Astrocyte of the spinal cord (primary cell): ENCODE measurements at regions not wholly inside any gene's neighbourhood (a gene's known extent, or its start where the extent isn't known, plus 50 kb on each side); places are given as distances from the start of the nearest gene placed in this dataset.
A peak's percentile ranks its signal among the peaks of the same experiment; 100 is the strongest.

Experiments used
- DNase-seq: peaks from one replicate; pipeline ENCODE4 v3.0.0; 2011; ENCODE audit warnings: low read depth, low spot score
- H3K4me3 ChIP-seq: 2 replicates; pipeline ENCODE4 v1.5.1; 2011; ENCODE audit warnings: low read depth, mild to moderate bottlenecking, low read length, moderate library complexity
- in situ Hi-C: cut with HindIII; loops from 2 replicates; pipeline ENCODE4 v1.10.0; 2017; ENCODE audit warnings: low sequenced_read_pairs
- TF ChIP-seq, protein P1 (sequence below): IDR thresholded peaks from 2 replicates; pipeline ENCODE4 v1.5.1; 2012; ENCODE audit warnings: low read depth, mild to moderate bottlenecking, low read length, inconsistent platforms

DNA sequence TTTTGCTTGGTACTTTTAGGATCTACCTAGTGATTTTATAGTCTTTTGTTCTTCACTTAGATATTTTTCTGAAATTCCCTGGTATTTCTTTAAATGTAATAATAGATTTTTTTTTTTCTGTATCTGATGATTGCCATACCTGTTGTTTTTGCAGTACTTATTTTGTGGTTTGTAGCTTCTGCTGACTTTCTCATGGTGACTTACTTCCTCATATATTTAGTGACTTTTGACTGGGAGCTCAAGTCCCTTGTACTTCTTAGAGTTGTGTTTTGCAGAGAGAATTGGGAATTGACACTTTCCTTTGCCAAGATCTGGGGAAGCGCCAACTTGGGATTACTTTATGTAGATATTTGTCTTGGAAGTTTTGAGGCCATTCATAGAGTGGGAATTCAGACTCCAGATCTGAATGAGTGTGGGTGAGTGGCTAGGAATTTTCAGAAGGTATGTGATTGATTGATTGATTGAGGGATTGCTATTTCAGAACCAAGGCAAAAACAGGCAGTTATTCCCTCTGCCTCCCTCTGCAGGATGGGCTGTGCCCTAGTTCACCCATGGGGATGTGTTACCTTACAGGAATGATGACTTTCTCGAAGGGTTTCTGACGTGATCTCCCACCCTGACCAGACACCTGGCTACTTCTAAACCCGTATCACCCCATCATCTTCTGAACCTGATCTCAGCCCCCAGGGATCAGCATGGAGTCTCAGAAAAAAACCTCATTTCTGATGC lies 219.5 kb downstream of the URB2 start:
- TF ChIP-seq, protein P1, sequence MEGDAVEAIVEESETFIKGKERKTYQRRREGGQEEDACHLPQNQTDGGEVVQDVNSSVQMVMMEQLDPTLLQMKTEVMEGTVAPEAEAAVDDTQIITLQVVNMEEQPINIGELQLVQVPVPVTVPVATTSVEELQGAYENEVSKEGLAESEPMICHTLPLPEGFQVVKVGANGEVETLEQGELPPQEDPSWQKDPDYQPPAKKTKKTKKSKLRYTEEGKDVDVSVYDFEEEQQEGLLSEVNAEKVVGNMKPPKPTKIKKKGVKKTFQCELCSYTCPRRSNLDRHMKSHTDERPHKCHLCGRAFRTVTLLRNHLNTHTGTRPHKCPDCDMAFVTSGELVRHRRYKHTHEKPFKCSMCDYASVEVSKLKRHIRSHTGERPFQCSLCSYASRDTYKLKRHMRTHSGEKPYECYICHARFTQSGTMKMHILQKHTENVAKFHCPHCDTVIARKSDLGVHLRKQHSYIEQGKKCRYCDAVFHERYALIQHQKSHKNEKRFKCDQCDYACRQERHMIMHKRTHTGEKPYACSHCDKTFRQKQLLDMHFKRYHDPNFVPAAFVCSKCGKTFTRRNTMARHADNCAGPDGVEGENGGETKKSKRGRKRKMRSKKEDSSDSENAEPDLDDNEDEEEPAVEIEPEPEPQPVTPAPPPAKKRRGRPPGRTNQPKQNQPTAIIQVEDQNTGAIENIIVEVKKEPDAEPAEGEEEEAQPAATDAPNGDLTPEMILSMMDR = no peak
- no peak overlapping the region for H3K4me3 ChIP-seq
- no peak for DNase-seq
- in situ Hi-C loops = no loop called here

DNA sequence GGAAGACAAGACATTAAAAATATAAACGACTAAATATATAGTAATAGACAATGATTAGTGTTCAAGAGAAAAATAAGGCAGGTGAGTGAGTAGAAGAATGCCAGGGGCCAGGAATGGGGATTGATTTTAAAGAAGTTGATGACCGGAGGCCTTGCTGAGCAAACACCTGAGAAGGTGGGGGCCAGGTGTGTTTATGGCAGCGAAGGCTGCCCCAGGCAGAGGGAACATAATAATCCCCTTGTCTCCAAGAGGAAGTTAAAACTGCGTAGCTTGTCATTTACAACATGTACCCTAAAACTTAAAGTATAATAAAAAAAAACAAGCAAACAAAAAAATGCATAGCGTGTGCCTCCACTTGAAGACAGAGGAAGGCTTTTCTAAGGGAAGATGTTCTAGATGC lies 220.3 kb downstream of the URB2 start:
- DNase-seq = no peak
- no peak overlapping the region for H3K4me3 ChIP-seq
- in situ Hi-C loops = no loop called here
- TF ChIP-seq, protein P1 = no peak

DNA sequence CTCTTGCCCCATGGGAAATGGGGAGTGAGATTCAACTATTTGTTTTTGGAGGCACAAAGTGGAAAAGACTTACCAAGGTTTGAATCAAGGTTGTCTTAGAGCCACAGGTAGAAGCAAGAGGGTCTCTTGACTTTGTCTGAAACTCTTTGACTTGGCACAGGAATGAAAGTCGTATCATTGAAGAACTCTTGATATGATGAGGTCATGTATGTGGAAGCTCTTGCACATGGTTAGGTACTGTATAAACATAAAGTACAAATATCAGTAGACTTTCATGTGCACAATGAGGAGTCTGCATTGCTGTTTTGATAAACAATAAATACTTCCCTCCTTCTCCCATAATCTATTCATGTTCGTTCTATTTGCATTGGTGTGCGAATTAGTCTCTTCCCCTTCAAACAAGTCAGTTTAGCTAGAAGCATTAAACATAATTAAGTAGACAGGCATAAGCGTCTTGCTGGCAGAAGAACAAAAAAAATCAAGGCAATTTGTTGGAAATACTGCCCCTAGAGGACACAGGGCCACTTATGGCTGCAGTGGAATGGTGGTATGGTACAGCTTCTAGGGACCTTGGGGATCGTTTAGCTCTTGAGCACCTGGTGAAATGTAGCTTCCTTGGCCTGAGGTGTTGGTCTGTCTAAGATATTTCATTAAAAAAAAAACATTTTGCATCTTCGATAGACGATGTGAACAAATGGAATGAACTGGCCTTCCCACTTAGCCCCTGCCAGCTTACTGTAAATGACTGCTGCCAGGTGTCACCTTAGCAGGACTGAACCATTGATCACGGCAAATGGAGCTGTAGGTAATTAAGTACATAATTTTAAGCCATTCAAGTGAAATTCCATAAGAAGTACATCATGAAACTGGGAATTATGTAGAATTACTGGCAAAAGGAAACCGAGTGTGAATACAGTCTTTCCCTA lies 218.0 kb upstream of the GALNT2 start:
- DNase-seq = no peak
- TF ChIP-seq, protein P1 = peak; percentile 31
- in situ Hi-C loops = no loop called here
- no peak overlapping the region for H3K4me3 ChIP-seq

DNA sequence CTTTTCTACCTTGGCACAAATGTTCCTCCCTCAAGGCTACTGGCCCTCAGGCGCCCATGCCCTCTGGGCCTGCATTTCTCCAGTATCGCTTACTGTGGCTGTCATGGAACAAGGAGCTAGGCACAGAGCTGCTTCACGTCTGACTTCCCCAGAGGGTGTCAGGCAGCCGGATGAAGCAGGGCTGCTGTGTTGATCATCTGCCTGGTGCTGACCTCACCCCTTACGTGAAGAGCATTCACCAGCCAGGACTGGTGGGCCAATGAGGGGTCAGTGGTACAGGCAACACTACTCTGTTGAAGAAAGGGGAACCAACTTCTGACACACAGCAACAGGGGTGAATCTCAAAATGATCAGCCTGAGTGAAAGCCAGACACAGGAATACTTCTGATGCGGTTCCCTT lies 215.5 kb upstream of the GALNT2 start:
- TF ChIP-seq, protein P1 = no peak
- in situ Hi-C loops = no loop called here
- no peak overlapping the region for H3K4me3 ChIP-seq
- no peak for DNase-seq

DNA sequence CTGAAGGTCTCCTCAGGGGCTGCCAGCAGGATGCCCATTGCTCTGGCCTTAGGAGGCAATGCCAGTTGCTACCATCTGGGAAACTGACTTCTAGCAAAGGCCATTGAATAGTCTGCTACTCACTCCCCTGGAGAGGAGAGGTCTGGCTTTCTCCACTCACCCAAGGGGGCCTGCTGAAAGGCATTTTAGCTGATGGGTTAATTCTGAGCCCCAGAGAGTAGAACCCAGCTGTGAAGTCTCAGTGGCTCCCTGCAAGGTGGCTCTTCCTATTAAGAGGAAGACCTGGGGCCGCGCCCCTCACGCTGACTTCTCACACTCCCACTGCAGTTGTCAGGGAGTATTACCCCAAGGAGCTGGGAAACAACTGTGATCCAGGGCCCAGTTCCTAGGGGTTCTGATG lies 213.3 kb upstream of the GALNT2 start:
- TF ChIP-seq, protein P1 = no peak
- in situ Hi-C loops = no loop called here
- no peak overlapping the region for H3K4me3 ChIP-seq
- DNase-seq = no peak

DNA sequence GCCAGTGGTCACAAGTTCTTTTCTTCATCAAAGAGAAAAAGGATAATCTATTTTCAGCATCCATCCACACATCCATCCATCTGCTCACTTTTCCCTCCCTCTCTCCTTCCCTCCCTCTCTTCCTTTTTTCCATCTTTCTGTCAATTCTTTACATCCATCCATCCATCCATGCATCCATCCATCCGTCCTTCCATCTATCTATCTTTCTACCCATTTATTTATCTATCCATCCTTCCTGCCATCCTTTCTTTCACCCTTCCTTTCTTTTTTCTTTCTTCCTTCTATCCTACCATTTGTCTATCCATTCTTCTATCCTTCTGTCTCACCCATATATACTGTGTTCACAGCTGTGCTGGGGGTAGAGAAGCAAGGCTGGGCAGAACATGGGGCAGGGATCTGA lies 212.4 kb upstream of the GALNT2 start:
- in situ Hi-C loops = no loop called here
- TF ChIP-seq, protein P1 = no peak
- no peak for DNase-seq
- H3K4me3 ChIP-seq = no peak overlapping the region
